ENCODE measurements at regions not wholly inside any gene's neighbourhood (a gene's known extent, or its start where the extent isn't known, plus 50 kb on each side); places are given as distances from the start of the nearest gene placed in this dataset.
"Not testable (repeated sequence)": the region's sequence is repeated elsewhere in the genome, so short reads cannot be mapped to it uniquely, and the experiment has no call there.

- 57% methylated on average over 6 of the region's 13 CpGs for WGBS (ENCODE audit: insufficient coverage)
- Histone ChIP-seq H3K4me1 (ENCODE audit: control insufficient read depth, insufficient read depth, low read length) (no peaks in the 10 kb centered on the region), H3K4me3 (ENCODE audit: low read length) (no peak overlapping the region), H3K36me3 (ENCODE audit: control insufficient read depth, insufficient read depth, low read length) (no peaks in the 10 kb centered on the region), H3K27me3 (ENCODE audit: control insufficient read depth, insufficient read depth, low read length) (peaks cover 9% of the 10 kb centered on the region), H3K9me3 (replicated peaks; ENCODE audit: control insufficient read depth, low read depth, low read length) (no peaks in the 10 kb centered on the region), H3K27ac (ENCODE audit: low read length) (no peak overlapping the region)
- DNase-seq, result no peak
Measured at GRCh38 chrX:16312761-16313623, 145.7 kb downstream of the MAGEB17 start.

GRCh38 chrX:16316331-16316730 lies 149.1 kb downstream of the MAGEB17 start:
- no CpG with 5 or more reads among the region's 4 CpGs for WGBS (ENCODE audit: insufficient coverage)
- no peak overlapping the region for H3K27ac ChIP-seq (ENCODE audit: low read length)
- H3K9me3 ChIP-seq (replicated peaks; ENCODE audit: control insufficient read depth, low read depth, low read length), result no peaks in the 10 kb centered on the region
- H3K27me3 ChIP-seq (ENCODE audit: control insufficient read depth, insufficient read depth, low read length), result peaks cover 9% of the 10 kb centered on the region
- H3K4me1 ChIP-seq (ENCODE audit: control insufficient read depth, insufficient read depth, low read length), result no peaks in the 10 kb centered on the region
- H3K36me3 ChIP-seq (ENCODE audit: control insufficient read depth, insufficient read depth, low read length), result no peaks in the 10 kb centered on the region
- no peak overlapping the region for H3K4me3 ChIP-seq (ENCODE audit: low read length)
- DNase-seq, result no peak

GRCh38 chrX:16319929-16320328 lies 152.6 kb downstream of the MAGEB17 start:
- H3K4me1 ChIP-seq (ENCODE audit: control insufficient read depth, insufficient read depth, low read length), result no peaks in the 10 kb centered on the region
- WGBS (ENCODE audit: insufficient coverage), result 80% methylated on average over 1 of the region's 2 CpGs

GRCh38 chrX:16320765-16321355 lies 153.6 kb downstream of the MAGEB17 start:
- Histone ChIP-seq H3K27me3 (ENCODE audit: control insufficient read depth, insufficient read depth, low read length) (no peaks in the 10 kb centered on the region), H3K4me1 (ENCODE audit: control insufficient read depth, insufficient read depth, low read length) (no peaks in the 10 kb centered on the region), H3K4me3 (ENCODE audit: low read length) (no peak overlapping the region), H3K27ac (ENCODE audit: low read length) (no peak overlapping the region), H3K9me3 (replicated peaks; ENCODE audit: control insufficient read depth, low read depth, low read length) (no peaks in the 10 kb centered on the region), H3K36me3 (ENCODE audit: control insufficient read depth, insufficient read depth, low read length) (no peaks in the 10 kb centered on the region)
- no peak for DNase-seq
- no CpG with 5 or more reads among the region's 4 CpGs for WGBS (ENCODE audit: insufficient coverage)

More at GRCh38 chrX:16319929-16320328, 152.6 kb downstream of the MAGEB17 start:
- Histone ChIP-seq H3K36me3 (ENCODE audit: control insufficient read depth, insufficient read depth, low read length) (no peaks in the 10 kb centered on the region), H3K9me3 (replicated peaks; ENCODE audit: control insufficient read depth, low read depth, low read length) (no peaks in the 10 kb centered on the region), H3K27me3 (ENCODE audit: control insufficient read depth, insufficient read depth, low read length) (no peaks in the 10 kb centered on the region), H3K27ac (ENCODE audit: low read length) (no peak overlapping the region), H3K4me3 (ENCODE audit: low read length) (no peak overlapping the region)
- no peak for DNase-seq

- 100% methylated on average over 1 of the region's 7 CpGs for WGBS (ENCODE audit: insufficient coverage)
- DNase-seq, result no peak
- no peaks in the 10 kb centered on the region for H3K4me1 ChIP-seq (ENCODE audit: control insufficient read depth, insufficient read depth, low read length)
- peaks cover 6% of the 10 kb centered on the region for H3K27me3 ChIP-seq (ENCODE audit: control insufficient read depth, insufficient read depth, low read length)
- H3K9me3 ChIP-seq (replicated peaks; ENCODE audit: control insufficient read depth, low read depth, low read length), result no peaks in the 10 kb centered on the region
- H3K27ac ChIP-seq (ENCODE audit: low read length), result no peak overlapping the region
- H3K36me3 ChIP-seq (ENCODE audit: control insufficient read depth, insufficient read depth, low read length), result no peaks in the 10 kb centered on the region
- H3K4me3 ChIP-seq (ENCODE audit: low read length), result no peak overlapping the region
Measured at GRCh38 chrX:16333453-16333852, 166.2 kb downstream of the MAGEB17 start.

- Histone ChIP-seq H3K27ac (ENCODE audit: low read length) (no peak overlapping the region), H3K27me3 (ENCODE audit: control insufficient read depth, insufficient read depth, low read length) (peaks cover 6% of the 10 kb centered on the region), H3K4me3 (ENCODE audit: low read length) (no peak overlapping the region), H3K4me1 (ENCODE audit: control insufficient read depth, insufficient read depth, low read length) (no peaks in the 10 kb centered on the region), H3K36me3 (ENCODE audit: control insufficient read depth, insufficient read depth, low read length) (no peaks in the 10 kb centered on the region), H3K9me3 (replicated peaks; ENCODE audit: control insufficient read depth, low read depth, low read length) (no peaks in the 10 kb centered on the region)
- WGBS (ENCODE audit: insufficient coverage), result 80% methylated on average over 1 of the region's 1 CpG
- DNase-seq, result no peak
Measured at GRCh38 chrX:16335181-16335580, 167.9 kb downstream of the MAGEB17 start.

- Histone ChIP-seq H3K4me3 (ENCODE audit: low read length) (no peak overlapping the region), H3K27me3 (ENCODE audit: control insufficient read depth, insufficient read depth, low read length) (peaks cover 6% of the 10 kb centered on the region), H3K9me3 (replicated peaks; ENCODE audit: control insufficient read depth, low read depth, low read length) (no peaks in the 10 kb centered on the region), H3K36me3 (ENCODE audit: control insufficient read depth, insufficient read depth, low read length) (no peaks in the 10 kb centered on the region), H3K27ac (ENCODE audit: low read length) (no peak overlapping the region), H3K4me1 (ENCODE audit: control insufficient read depth, insufficient read depth, low read length) (no peaks in the 10 kb centered on the region)
- DNase-seq, result peak; percentile 61
- no CpG with 5 or more reads among the region's 4 CpGs for WGBS (ENCODE audit: insufficient coverage)
Measured at GRCh38 chrX:16347968-16348670, 180.8 kb downstream of the MAGEB17 start.

GRCh38 chrX:16357902-16358301 lies 190.6 kb downstream of the MAGEB17 start:
- no peak overlapping the region for H3K27ac ChIP-seq (ENCODE audit: low read length)
- H3K36me3 ChIP-seq (ENCODE audit: control insufficient read depth, insufficient read depth, low read length), result no peaks in the 10 kb centered on the region
- no peak for DNase-seq
- no peaks in the 10 kb centered on the region for H3K4me1 ChIP-seq (ENCODE audit: control insufficient read depth, insufficient read depth, low read length)
- no peak overlapping the region for H3K4me3 ChIP-seq (ENCODE audit: low read length)
- no peaks in the 10 kb centered on the region for H3K9me3 ChIP-seq (replicated peaks; ENCODE audit: control insufficient read depth, low read depth, low read length)
- peaks cover 5% of the 10 kb centered on the region for H3K27me3 ChIP-seq (ENCODE audit: control insufficient read depth, insufficient read depth, low read length)

- not testable (repeated sequence) for H3K27me3 ChIP-seq (ENCODE audit: control insufficient read depth, insufficient read depth, low read length); DNase-seq; H3K4me3 ChIP-seq (ENCODE audit: low read length); H3K4me1 ChIP-seq (ENCODE audit: control insufficient read depth, insufficient read depth, low read length); H3K27ac ChIP-seq (ENCODE audit: low read length); H3K36me3 ChIP-seq (ENCODE audit: control insufficient read depth, insufficient read depth, low read length); H3K9me3 ChIP-seq (replicated peaks; ENCODE audit: control insufficient read depth, low read depth, low read length)
- 92% methylated on average over 15 of the region's 15 CpGs for WGBS (ENCODE audit: insufficient coverage)
Measured at GRCh38 chrX:16360056-16360455, 192.8 kb downstream of the MAGEB17 start.

- Histone ChIP-seq H3K27ac (ENCODE audit: low read length) (no peak overlapping the region), H3K36me3 (ENCODE audit: control insufficient read depth, insufficient read depth, low read length) (no peaks in the 10 kb centered on the region), H3K9me3 (replicated peaks; ENCODE audit: control insufficient read depth, low read depth, low read length) (no peaks in the 10 kb centered on the region), H3K4me3 (ENCODE audit: low read length) (no peak overlapping the region), H3K27me3 (ENCODE audit: control insufficient read depth, insufficient read depth, low read length) (peaks cover 3% of the 10 kb centered on the region), H3K4me1 (ENCODE audit: control insufficient read depth, insufficient read depth, low read length) (no peaks in the 10 kb centered on the region)
- no peak for DNase-seq
- 83% methylated on average over 1 of the region's 2 CpGs for WGBS (ENCODE audit: insufficient coverage)
Measured at GRCh38 chrX:16368696-16369095, 201.4 kb downstream of the MAGEB17 start.

Data from muscle of leg (tissue), 3 donors.